ENCODE measurements at regions not wholly inside any gene's neighbourhood (a gene's known extent, or its start where the extent isn't known, plus 50 kb on each side); places are given as distances from the start of the nearest gene placed in this dataset.

DNA sequence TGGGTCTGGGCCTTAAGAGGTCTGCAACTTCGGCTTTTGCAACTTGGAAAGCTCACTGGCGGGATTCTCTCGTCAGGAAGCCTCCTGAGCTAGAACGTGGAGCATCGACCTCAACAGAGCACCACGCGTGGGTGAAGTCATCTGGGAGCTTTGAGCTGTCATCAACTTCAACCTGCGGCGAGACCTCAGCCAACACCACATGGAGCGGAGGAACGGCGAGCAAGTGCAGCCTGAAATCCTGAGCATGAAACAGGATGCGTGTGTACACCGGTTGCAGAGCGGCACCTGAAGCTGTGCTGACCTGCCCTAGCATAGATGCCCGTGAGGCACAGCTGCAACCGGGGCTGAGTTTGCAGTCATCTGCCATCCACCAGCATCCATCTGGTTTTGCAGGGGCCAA, 295.7 kb upstream of the SHH start:
- BruUV-seq (replicated peaks) = no TSS peak
- Histone ChIP-seq H3K4me1 (ENCODE audit: control insufficient read depth, insufficient read depth, low read length) (no peaks in the 10 kb centered on the region), H3K36me3 (ENCODE audit: control insufficient read depth, insufficient read depth, low read length) (no peaks in the 10 kb centered on the region), H3K27ac (ENCODE audit: low read length) (no peak overlapping the region), H3K9me3 (ENCODE audit: control insufficient read depth, insufficient read depth, low read depth, low read length) (no peaks in the 10 kb centered on the region), H3K27me3 (ENCODE audit: control insufficient read depth, insufficient read depth, low read length) (no peaks in the 10 kb centered on the region), H3K4me3 (ENCODE audit: low read depth in 2 of 2, low read length in 2 of 2) (no peak overlapping the region)
- ChIA-PET POLR2A (no interaction called here), CTCF (no interaction called here)
- intact Hi-C loops (cut with micrococcal nuclease; ENCODE audit: unreplicated experiment) (no loop called here), in situ Hi-C loops (cut with HindIII; ENCODE audit: low pct_unique_long_range_greater_than_20kb, low sequenced_read_pairs) (no loop called here)
- TF ChIP-seq, protein P1, sequence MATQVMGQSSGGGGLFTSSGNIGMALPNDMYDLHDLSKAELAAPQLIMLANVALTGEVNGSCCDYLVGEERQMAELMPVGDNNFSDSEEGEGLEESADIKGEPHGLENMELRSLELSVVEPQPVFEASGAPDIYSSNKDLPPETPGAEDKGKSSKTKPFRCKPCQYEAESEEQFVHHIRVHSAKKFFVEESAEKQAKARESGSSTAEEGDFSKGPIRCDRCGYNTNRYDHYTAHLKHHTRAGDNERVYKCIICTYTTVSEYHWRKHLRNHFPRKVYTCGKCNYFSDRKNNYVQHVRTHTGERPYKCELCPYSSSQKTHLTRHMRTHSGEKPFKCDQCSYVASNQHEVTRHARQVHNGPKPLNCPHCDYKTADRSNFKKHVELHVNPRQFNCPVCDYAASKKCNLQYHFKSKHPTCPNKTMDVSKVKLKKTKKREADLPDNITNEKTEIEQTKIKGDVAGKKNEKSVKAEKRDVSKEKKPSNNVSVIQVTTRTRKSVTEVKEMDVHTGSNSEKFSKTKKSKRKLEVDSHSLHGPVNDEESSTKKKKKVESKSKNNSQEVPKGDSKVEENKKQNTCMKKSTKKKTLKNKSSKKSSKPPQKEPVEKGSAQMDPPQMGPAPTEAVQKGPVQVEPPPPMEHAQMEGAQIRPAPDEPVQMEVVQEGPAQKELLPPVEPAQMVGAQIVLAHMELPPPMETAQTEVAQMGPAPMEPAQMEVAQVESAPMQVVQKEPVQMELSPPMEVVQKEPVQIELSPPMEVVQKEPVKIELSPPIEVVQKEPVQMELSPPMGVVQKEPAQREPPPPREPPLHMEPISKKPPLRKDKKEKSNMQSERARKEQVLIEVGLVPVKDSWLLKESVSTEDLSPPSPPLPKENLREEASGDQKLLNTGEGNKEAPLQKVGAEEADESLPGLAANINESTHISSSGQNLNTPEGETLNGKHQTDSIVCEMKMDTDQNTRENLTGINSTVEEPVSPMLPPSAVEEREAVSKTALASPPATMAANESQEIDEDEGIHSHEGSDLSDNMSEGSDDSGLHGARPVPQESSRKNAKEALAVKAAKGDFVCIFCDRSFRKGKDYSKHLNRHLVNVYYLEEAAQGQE (IDR thresholded peaks at IDR 0.05; ENCODE audit: insufficient read depth in 1 of 2, low read depth in 2 of 2, low read length in 1 of 2) = no peak
- ATAC-seq = no peak
- DNase-seq (ENCODE audit: low read depth, low spot score) = no peak

DNA sequence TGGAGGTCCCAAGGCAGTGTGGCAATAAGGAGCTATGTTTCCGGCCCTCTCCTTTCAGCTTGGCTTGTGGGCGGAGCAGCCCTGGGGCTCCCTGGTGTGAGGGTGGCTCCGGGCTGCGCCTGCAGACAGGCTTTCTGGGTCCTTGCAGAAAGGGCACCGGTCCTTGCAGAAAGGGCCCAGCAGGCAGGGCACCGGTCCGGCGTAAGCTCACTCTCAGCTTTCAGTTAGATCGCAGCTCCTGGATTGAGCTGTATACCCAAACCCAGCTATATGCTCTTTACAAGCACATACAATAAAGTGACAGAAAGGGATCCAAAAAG, 293.8 kb upstream of the SHH start:
- BruUV-seq (replicated peaks) = no TSS peak
- in situ Hi-C loops (cut with HindIII; ENCODE audit: low pct_unique_long_range_greater_than_20kb, low sequenced_read_pairs) = no loop called here
- Histone ChIP-seq H3K4me1 (ENCODE audit: control insufficient read depth, insufficient read depth, low read length) (no peaks in the 10 kb centered on the region), H3K27ac (ENCODE audit: low read length) (no peak overlapping the region), H3K27me3 (ENCODE audit: control insufficient read depth, insufficient read depth, low read length) (no peaks in the 10 kb centered on the region), H3K4me3 (ENCODE audit: low read depth in 2 of 2, low read length in 2 of 2) (no peak overlapping the region), H3K36me3 (ENCODE audit: control insufficient read depth, insufficient read depth, low read length) (no peaks in the 10 kb centered on the region), H3K9me3 (ENCODE audit: control insufficient read depth, insufficient read depth, low read depth, low read length) (no peaks in the 10 kb centered on the region)
- no peak for DNase-seq (ENCODE audit: low read depth, low spot score)
- TF ChIP-seq, protein P2, sequence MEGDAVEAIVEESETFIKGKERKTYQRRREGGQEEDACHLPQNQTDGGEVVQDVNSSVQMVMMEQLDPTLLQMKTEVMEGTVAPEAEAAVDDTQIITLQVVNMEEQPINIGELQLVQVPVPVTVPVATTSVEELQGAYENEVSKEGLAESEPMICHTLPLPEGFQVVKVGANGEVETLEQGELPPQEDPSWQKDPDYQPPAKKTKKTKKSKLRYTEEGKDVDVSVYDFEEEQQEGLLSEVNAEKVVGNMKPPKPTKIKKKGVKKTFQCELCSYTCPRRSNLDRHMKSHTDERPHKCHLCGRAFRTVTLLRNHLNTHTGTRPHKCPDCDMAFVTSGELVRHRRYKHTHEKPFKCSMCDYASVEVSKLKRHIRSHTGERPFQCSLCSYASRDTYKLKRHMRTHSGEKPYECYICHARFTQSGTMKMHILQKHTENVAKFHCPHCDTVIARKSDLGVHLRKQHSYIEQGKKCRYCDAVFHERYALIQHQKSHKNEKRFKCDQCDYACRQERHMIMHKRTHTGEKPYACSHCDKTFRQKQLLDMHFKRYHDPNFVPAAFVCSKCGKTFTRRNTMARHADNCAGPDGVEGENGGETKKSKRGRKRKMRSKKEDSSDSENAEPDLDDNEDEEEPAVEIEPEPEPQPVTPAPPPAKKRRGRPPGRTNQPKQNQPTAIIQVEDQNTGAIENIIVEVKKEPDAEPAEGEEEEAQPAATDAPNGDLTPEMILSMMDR (IDR thresholded peaks at IDR 0.05) = no peak
- no peak for TF ChIP-seq POLR2AphosphoS5 (IDR thresholded peaks at IDR 0.05; ENCODE audit: low read depth, low read length)
- no peak for TF ChIP-seq TCF7L2 (IDR thresholded peaks at IDR 0.05; ENCODE audit: low read depth, low read length)
- no peak for TF ChIP-seq SIN3A (IDR thresholded peaks at IDR 0.05; ENCODE audit: borderline replicate concordance, insufficient read depth, low read depth, low read length)
- TF ChIP-seq, protein P1 (IDR thresholded peaks at IDR 0.05; ENCODE audit: insufficient read depth in 1 of 2, low read depth in 2 of 2, low read length in 1 of 2) = no peak
- intact Hi-C loops (cut with micrococcal nuclease; ENCODE audit: unreplicated experiment) = no loop called here
- CTCF ChIA-PET = no interaction called here
- POLR2A ChIA-PET = no interaction called here
- no peak for ATAC-seq

All from Panc1 (cell line).